K562 (cell line): ENCODE measurements at regions not wholly inside any gene's neighbourhood (a gene's known extent, or its start where the extent isn't known, plus 50 kb on each side); places are given as distances from the start of the nearest gene placed in this dataset.

ENCODE experiments used
- ADNP ChIP-seq: fragments of 200-800 bp; sonication (Bioruptor generic); IDR thresholded peaks from 2 replicates; pipeline ENCODE4 v1.6.1; 2016; ENCODE audit warnings: missing genetic modification characterization, missing compliant biosample characterization
- CHD1 ChIP-seq: fragments of 200-600 bp; sonication (generic); IDR thresholded peaks from one replicate; pipeline ENCODE4 v1.6.1; 2012; ENCODE audit warnings: mild to moderate bottlenecking, moderate library complexity, low read length, inconsistent platforms
- EZH2 ChIP-seq: IDR thresholded peaks from 2 replicates; pipeline ENCODE4 v1.6.1; 2012; ENCODE audit warnings: low read depth, mild to moderate bottlenecking, inconsistent platforms, low read length, borderline replicate concordance
- GTF2F1 ChIP-seq: IDR thresholded peaks from 2 replicates; pipeline ENCODE4 v1.6.1; 2011; ENCODE audit warnings: low read depth, low read length, improper control_type of control experiment
- MED1 ChIP-seq: sonication (generic); formaldehyde crosslinking; IDR thresholded peaks from 2 replicates; pipeline ENCODE4 v1.8.1; 2023; ENCODE audit warnings: missing genetic modification reagents, borderline replicate concordance
- MEF2A ChIP-seq: IDR thresholded peaks from 2 replicates; pipeline ENCODE4 v1.6.1; 2011; ENCODE audit warnings: low read depth, mild to moderate bottlenecking, low read length, moderate library complexity; ENCODE audit not compliant: control insufficient read depth
- PHF21A ChIP-seq: fragments of 450-650 bp; IDR thresholded peaks from 2 replicates; pipeline ENCODE4 v1.6.1; 2017; ENCODE audit warnings: low read depth, borderline replicate concordance
- POLR2B ChIP-seq: fragments of 450-650 bp; IDR thresholded peaks from 2 replicates; pipeline ENCODE4 v1.6.1; 2018; ENCODE audit warnings: low read depth; ENCODE audit not compliant: partially characterized antibody
- RCOR1 ChIP-seq, 2 experiments: IDR thresholded peaks; 2 replicates each; pipeline ENCODE4 v1.6.1; 2012; ENCODE audit warnings: low read depth in 2 of 2, low read length in 2 of 2, borderline replicate concordance in 1 of 2, improper control_type of control experiment in 1 of 2
- SIN3A ChIP-seq, 2 experiments: fragments of 150-350 bp in 1 of 2; IDR thresholded peaks; 2 replicates each; pipeline ENCODE4 v1.6.1; 2011 to 2016; ENCODE audit warnings: borderline replicate concordance in 2 of 2, low read depth in 2 of 2, low read length in 2 of 2, mild to moderate bottlenecking in 2 of 2, moderate library complexity in 2 of 2; ENCODE audit not compliant: control insufficient read depth in 1 of 2
- ZFP36 ChIP-seq: fragments of 150-350 bp; IDR thresholded peaks from 2 replicates; pipeline ENCODE4 v1.6.1; 2018; ENCODE audit warnings: low read length, low read depth; ENCODE audit not compliant: partially characterized antibody
- ZHX1 ChIP-seq: fragments of 150-350 bp; conservative IDR thresholded peaks from 2 replicates; pipeline ENCODE4 v1.6.1; 2014; ENCODE audit warnings: low read length
- ZZZ3 ChIP-seq: fragments of 450-650 bp; IDR thresholded peaks from 2 replicates; pipeline ENCODE4 v1.6.1; 2016; ENCODE audit warnings: antibody characterized with exemption, mild to moderate bottlenecking, moderate library complexity
- TF ChIP-seq, protein P1 (sequence below), 3 experiments: IDR thresholded peaks in 2 of 3; conservative IDR thresholded peaks in 1 of 3; 2 replicates each; pipeline ENCODE4 v1.5.1; 2011 to 2012; ENCODE audit warnings: low read length in 3 of 3, mild to moderate bottlenecking in 3 of 3, control low read depth in 2 of 3, improper control_type of control experiment in 1 of 3, inconsistent platforms in 1 of 3, low read depth in 1 of 3, mixed read lengths in 1 of 3, moderate library complexity in 1 of 3; ENCODE audit not compliant: insufficient read depth in 2 of 3

DNA sequence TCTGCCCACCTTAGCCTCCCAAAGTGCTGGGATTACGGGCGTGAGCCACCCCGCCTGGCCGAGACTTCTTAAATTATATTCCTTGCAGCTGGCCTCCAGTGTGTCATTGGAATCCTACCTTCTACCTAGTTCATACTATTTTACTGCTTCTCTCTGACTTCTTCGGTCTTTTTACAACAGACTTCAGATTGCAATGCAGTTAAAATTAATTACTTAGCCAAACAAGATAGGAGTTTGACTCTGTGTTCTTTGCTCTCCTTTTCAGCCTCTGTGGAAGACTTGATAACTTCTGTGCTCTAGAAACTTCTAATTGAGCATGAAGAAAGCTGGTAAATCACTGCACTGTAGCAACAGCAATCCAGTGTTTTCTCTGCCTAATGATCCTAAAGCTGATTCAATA lies 199.5 kb downstream of the GASK1B start:
- TF ChIP-seq, protein P1, sequence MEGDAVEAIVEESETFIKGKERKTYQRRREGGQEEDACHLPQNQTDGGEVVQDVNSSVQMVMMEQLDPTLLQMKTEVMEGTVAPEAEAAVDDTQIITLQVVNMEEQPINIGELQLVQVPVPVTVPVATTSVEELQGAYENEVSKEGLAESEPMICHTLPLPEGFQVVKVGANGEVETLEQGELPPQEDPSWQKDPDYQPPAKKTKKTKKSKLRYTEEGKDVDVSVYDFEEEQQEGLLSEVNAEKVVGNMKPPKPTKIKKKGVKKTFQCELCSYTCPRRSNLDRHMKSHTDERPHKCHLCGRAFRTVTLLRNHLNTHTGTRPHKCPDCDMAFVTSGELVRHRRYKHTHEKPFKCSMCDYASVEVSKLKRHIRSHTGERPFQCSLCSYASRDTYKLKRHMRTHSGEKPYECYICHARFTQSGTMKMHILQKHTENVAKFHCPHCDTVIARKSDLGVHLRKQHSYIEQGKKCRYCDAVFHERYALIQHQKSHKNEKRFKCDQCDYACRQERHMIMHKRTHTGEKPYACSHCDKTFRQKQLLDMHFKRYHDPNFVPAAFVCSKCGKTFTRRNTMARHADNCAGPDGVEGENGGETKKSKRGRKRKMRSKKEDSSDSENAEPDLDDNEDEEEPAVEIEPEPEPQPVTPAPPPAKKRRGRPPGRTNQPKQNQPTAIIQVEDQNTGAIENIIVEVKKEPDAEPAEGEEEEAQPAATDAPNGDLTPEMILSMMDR (IDR thresholded peaks at IDR 0.05 in 2 of 3, conservative IDR thresholded peaks at IDR 0.05 in 1 of 3; ENCODE audit: insufficient read depth in 2 of 3, low read depth in 1 of 3, low read length in 3 of 3), result no peak
- no peak for TF ChIP-seq ZFP36
- no peak for TF ChIP-seq GTF2F1
- TF ChIP-seq EZH2, result no peak
- no peak for TF ChIP-seq ADNP (tag)
- no peak for TF ChIP-seq SIN3A (IDR thresholded peaks at IDR 0.05; ENCODE audit: borderline replicate concordance in 2 of 2, control insufficient read depth in 1 of 2, low read depth in 2 of 2, low read length in 2 of 2)
- no peak for TF ChIP-seq POLR2B
- TF ChIP-seq MED1 (CRISPR knock-in tag), result no peak
- TF ChIP-seq MEF2A, result no peak
- no peak for TF ChIP-seq PHF21A
- TF ChIP-seq ZZZ3, result no peak
- TF ChIP-seq ZHX1, result no peak
- TF ChIP-seq CHD1, result no peak
- TF ChIP-seq RCOR1 (IDR thresholded peaks at IDR 0.05; ENCODE audit: borderline replicate concordance in 1 of 2, low read depth in 2 of 2, low read length in 2 of 2), result no peak
